Muscle of leg (tissue), 3 donors: ENCODE measurements at regions not wholly inside any gene's neighbourhood (a gene's known extent, or its start where the extent isn't known, plus 50 kb on each side); places are given as distances from the start of the nearest gene placed in this dataset.
A peak's percentile ranks its signal among the peaks of the same experiment; 100 is the strongest.
"Not testable (repeated sequence)": the region's sequence is repeated elsewhere in the genome, so short reads cannot be mapped to it uniquely, and the experiment has no call there.

Source experiments
- DNase-seq: peaks from one replicate; pipeline ENCODE4 v3.0.0; 2013
- H3K27ac ChIP-seq: one replicate; pipeline ENCODE4 v1.5.1; 2013; ENCODE audit warnings: mild to moderate bottlenecking, low read length, control low read depth
- H3K27me3 ChIP-seq: one replicate; pipeline ENCODE4 v1.6.1; 2013; ENCODE audit warnings: low read length; ENCODE audit not compliant: control insufficient read depth, insufficient read depth
- H3K36me3 ChIP-seq: one replicate; pipeline ENCODE4 v1.6.1; 2013; ENCODE audit warnings: low read length; ENCODE audit not compliant: control insufficient read depth, insufficient read depth
- H3K4me1 ChIP-seq: one replicate; pipeline ENCODE4 v1.6.1; 2013; ENCODE audit warnings: low read length; ENCODE audit not compliant: control insufficient read depth, insufficient read depth
- H3K4me3 ChIP-seq: one replicate; pipeline ENCODE4 v1.5.1; 2013; ENCODE audit warnings: low read length, control low read depth
- H3K9me3 ChIP-seq: replicated peaks from 2 replicates; pipeline ENCODE4 v1.6.1; 2013; ENCODE audit warnings: low read depth, low read length; ENCODE audit not compliant: control insufficient read depth
- WGBS: methylation state at CpG from one replicate; pipeline ENCODE4 v1.1.5; 2013; ENCODE audit warnings: missing lambda C conversion rate; ENCODE audit not compliant: insufficient coverage; 5-methylcytosine and 5-hydroxymethylcytosine counted together

GRCh38 chr3:163513149-163513657, 1565.1 kb downstream of the SI start:
- no peaks in the 10 kb centered on the region for H3K27me3 ChIP-seq
- no peak for DNase-seq
- no peak overlapping the region for H3K4me3 ChIP-seq
- no peak overlapping the region for H3K27ac ChIP-seq
- no peaks in the 10 kb centered on the region for H3K4me1 ChIP-seq
- WGBS = 45% methylated on average over 2 of the region's 2 CpGs
- H3K36me3 ChIP-seq = no peaks in the 10 kb centered on the region
- H3K9me3 ChIP-seq = no peaks in the 10 kb centered on the region

- H3K4me3 ChIP-seq = no peak overlapping the region
- DNase-seq = peak; percentile 44
- H3K36me3 ChIP-seq = no peaks in the 10 kb centered on the region
- no peaks in the 10 kb centered on the region for H3K27me3 ChIP-seq
- H3K27ac ChIP-seq = no peak overlapping the region
- WGBS = no CpG with 5 or more reads among the region's 2 CpGs
- no peaks in the 10 kb centered on the region for H3K9me3 ChIP-seq
- no peaks in the 10 kb centered on the region for H3K4me1 ChIP-seq
Observed at GRCh38 chr3:163508206-163508605, 1570.1 kb downstream of the SI start.

DNA sequence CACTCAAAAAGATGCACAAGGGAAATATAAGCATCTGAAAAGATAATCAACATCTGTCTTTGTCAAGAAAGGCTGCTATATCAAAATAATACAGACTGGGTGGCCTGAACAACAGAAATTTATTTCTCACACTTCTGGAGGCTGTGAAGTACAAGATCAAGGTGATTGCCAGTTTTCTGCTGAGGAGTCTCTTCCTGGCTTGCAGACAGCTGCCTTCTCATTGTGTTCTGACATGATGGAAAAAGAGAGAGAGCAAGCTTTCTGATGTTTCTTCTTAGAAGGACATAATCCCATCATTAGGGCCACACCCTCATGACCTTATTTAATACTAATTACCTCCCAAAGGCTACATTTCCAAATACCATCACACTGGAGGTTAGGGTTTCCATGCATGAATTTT, 1573.3 kb downstream of the SI start:
- Histone ChIP-seq H3K27me3 (no peaks in the 10 kb centered on the region), H3K36me3 (no peaks in the 10 kb centered on the region), H3K4me1 (no peaks in the 10 kb centered on the region), H3K4me3 (no peak overlapping the region), H3K9me3 (no peaks in the 10 kb centered on the region), H3K27ac (no peak overlapping the region)
- peak; percentile 43 for DNase-seq

DNA sequence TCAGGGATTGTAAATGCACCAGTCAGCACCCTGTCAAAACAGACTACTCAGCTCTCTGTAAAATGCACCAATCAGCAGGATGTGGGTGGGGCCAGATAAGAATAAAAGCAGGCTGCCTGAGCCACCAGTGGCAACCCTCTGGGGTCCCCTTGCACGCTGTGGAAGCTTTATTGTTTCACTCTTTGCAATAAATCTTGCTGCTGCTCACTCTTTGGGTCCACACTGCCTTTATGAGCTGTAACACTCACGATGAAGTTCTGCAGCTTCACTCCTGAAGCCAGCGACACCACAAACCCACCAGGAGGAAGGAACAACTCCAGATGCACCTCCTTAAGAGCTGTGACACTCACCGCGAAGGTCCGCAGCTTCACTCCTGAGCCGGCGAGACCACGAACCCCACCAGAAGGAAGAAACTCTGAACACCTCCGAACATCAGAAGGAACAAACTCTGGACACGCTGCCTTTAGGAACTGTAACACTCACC, 1578.5 kb downstream of the SI start:
- H3K36me3 ChIP-seq, H3K27ac ChIP-seq, H3K4me3 ChIP-seq, DNase-seq, H3K4me1 ChIP-seq, H3K9me3 ChIP-seq, H3K27me3 ChIP-seq: not testable (repeated sequence)
- 85% methylated on average over 11 of the region's 11 CpGs for WGBS

GRCh38 chr3:163498842-163499735, 1579.2 kb downstream of the SI start:
- DNase-seq, H3K27me3 ChIP-seq, H3K4me1 ChIP-seq, H3K27ac ChIP-seq, H3K4me3 ChIP-seq, H3K9me3 ChIP-seq, H3K36me3 ChIP-seq: not testable (repeated sequence)
- WGBS = 96% methylated on average over 39 of the region's 47 CpGs

- Histone ChIP-seq H3K36me3 (no peaks in the 10 kb centered on the region), H3K27ac (no peak overlapping the region), H3K27me3 (no peaks in the 10 kb centered on the region), H3K9me3 (no peaks in the 10 kb centered on the region), H3K4me3 (no peak overlapping the region), H3K4me1 (no peaks in the 10 kb centered on the region)
- no CpG with 5 or more reads among the region's 1 CpG for WGBS
- DNase-seq = no peak
Observed at GRCh38 chr3:163491714-163492113, 1586.6 kb downstream of the SI start.

GRCh38 chr3:163490119-163490518, 1588.2 kb downstream of the SI start:
- Histone ChIP-seq H3K4me1 (no peaks in the 10 kb centered on the region), H3K4me3 (no peak overlapping the region), H3K27ac (no peak overlapping the region), H3K27me3 (no peaks in the 10 kb centered on the region), H3K36me3 (no peaks in the 10 kb centered on the region), H3K9me3 (no peaks in the 10 kb centered on the region)
- DNase-seq = no peak
- no CpG with 5 or more reads among the region's 1 CpG for WGBS

DNA sequence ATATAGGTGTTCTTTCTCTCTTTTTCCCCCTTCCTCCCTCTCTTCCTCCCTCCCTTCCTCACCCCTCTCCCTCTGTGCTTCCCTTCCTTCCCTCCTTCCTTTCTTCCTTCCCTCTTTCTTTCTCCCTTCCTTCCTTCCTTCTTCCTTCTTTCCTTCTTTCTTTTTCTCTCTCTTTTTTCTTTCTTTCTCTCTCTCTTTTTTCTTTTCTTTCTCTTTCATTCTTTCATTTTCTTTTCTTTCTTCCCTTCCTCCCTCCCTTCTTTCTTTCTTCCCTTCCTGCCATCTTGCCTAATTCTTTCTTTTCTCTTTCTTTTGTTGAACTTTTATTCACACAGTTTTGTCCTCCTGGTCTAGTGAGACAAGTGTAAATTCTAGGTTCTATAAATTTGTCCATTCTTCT, 1595.6 kb downstream of the SI start:
- H3K36me3 ChIP-seq = no peaks in the 10 kb centered on the region
- H3K9me3 ChIP-seq = no peaks in the 10 kb centered on the region
- H3K27ac ChIP-seq = no peak overlapping the region
- H3K4me1 ChIP-seq = no peaks in the 10 kb centered on the region
- no peaks in the 10 kb centered on the region for H3K27me3 ChIP-seq
- H3K4me3 ChIP-seq = no peak overlapping the region
- DNase-seq = no peak

GRCh38 chr3:163481738-163482137, 1596.6 kb downstream of the SI start:
- Histone ChIP-seq H3K4me1 (no peaks in the 10 kb centered on the region), H3K27me3 (no peaks in the 10 kb centered on the region), H3K9me3 (no peaks in the 10 kb centered on the region), H3K4me3 (no peak overlapping the region), H3K27ac (no peak overlapping the region), H3K36me3 (no peaks in the 10 kb centered on the region)
- no CpG with 5 or more reads among the region's 1 CpG for WGBS
- DNase-seq = no peak

DNA sequence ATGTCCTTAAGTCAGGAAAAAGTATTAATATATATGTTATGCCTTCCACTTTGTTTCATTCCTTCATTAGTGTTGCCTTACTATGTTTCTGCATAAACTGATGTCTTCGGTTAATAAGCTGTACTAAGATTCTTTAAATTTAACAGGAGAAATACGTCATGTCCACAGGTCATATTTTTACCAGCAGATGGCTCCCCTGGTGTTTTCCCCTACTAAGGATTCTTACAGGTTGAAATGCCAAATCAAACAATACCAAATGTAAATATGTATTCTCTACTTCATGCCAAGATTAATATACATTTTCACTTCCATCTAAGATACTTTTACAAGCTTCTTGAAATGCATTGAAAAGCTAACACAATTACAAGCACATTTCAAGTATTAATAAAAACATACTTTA, 1602.1 kb downstream of the SI start:
- WGBS = no CpG with 5 or more reads among the region's 2 CpGs
- no peak overlapping the region for H3K4me3 ChIP-seq
- H3K27me3 ChIP-seq = no peaks in the 10 kb centered on the region
- no peak overlapping the region for H3K27ac ChIP-seq
- no peaks in the 10 kb centered on the region for H3K9me3 ChIP-seq
- no peaks in the 10 kb centered on the region for H3K36me3 ChIP-seq
- no peaks in the 10 kb centered on the region for H3K4me1 ChIP-seq
- peak; percentile 13 for DNase-seq
